ENCODE measurements at regions not wholly inside any gene's neighbourhood (a gene's known extent, or its start where the extent isn't known, plus 50 kb on each side); places are given as distances from the start of the nearest gene placed in this dataset.

DNA sequence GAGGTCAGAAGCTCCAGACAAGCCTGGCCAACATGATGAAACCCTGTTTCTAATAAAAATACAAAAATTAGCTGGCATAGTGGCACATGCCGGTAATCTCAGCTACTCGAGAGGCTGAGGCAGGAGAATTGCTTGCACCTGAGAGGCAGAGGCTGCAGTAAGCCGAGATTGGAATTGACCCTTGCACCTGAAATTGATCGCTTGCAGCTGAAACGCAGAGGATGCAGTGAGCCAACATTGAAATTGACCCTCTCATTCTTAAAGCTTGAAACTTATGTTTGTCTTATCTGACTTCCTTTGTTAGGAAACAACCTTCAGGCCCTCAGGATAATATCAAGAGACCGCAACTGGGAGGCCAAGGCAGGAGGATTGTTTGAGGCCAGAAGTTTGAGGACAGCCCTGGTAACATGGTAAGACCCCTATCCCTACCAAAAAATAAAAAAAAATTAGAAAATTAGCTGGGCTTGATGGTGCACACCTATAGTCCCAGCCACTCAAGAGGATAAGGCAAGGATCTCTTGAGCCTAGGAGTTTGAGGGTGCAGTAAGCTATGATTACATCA lies 376.6 kb upstream of the XYLT1 start:
- DNase-seq: no peak

DNA sequence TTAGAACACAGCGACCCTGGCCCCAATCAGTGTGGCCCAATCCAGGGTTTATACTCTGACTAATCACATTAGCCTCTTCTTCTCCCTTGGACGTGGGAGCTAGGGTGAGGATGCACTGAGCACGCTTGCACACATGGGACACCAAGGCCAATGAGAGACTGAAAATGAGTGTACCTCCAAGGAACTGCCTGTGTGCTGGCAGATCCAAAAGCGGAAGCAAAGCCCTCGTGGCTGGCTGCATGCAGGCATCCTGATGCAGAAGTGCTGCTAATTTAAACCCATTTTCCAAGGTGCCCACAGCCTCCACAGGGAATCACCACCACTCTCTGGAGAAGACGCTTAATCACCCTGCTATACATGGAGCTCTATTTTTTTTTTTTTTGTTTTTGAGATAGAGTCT lies 375.3 kb upstream of the XYLT1 start:
- DNase-seq: no peak

DNA sequence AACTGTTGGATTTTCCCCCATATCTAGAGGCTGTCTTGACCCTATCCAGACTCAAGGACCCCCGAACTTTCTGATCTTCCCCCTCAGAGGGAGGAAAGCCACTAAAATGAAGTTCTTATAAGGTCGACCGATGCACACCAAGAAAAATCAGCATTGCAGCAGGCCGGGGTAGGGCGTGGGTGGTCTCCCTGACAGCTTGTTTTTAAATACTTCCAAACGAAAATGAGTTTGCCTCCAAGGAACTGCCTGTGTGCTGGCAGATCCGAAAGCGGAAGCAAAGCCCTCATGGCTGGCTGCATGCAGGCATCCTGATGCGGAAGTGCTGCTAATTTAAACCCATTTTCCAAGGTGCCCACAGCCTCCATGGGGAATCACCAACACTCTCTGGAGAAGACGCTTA lies 374.3 kb upstream of the XYLT1 start:
- DNase-seq: no peak

DNA sequence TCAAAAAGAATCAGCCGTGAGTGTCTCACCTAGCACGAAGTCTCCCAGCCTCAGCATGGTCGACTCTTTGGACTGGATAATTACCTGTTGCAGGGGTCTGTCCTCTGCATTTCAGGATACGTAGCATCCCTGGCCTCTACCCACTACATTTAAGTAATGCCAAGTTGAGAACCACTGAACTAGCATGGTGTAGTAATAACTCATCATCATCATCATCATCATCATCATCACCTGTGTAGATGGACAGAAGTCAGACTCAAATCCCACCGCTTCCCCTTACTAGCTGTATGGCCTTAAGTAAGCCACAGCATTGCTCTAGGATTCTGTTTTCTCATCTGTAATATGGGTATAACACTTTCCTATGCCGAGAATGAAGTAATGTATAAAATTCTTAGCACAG lies 373.1 kb upstream of the XYLT1 start:
- no peak for DNase-seq

DNA sequence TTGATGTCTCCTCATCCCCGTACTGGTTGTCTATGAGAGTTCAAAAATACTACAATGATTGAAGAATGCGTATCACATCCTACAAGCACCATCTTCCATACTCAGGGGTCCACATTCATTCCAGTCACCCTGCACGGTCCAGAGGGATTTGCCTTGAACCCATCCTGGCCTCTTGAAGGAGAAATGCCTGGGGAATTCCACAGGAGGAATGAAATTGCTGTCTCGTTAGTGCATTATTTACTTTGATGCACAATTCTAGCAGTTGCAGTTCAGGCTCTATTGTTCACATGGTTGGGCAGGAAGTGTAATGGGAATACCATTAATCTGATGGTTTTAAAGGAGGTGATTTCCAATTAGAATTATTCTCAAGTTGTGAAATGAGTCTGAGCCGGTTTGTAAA lies 369.1 kb upstream of the XYLT1 start:
- no peak for DNase-seq

DNA sequence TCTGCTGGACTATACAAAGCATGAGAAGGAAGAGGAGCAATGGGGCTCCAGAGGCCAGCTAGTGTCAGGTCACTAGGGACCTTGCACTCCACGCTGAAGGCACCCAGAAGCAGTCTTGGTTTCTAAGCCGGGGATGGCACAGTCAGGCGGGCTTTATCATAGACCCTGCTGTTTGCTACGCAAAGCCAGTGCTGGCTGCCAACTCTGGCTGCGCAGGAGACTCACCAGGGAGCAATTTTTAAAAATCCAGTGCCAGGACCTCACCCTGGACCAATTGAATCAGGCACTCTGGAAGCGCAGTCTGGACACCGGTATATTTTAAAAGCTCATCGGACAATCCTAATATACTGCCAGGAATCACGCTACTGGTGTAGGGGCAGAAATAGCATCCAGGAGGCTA lies 368.5 kb upstream of the XYLT1 start:
- no peak for DNase-seq

DNA sequence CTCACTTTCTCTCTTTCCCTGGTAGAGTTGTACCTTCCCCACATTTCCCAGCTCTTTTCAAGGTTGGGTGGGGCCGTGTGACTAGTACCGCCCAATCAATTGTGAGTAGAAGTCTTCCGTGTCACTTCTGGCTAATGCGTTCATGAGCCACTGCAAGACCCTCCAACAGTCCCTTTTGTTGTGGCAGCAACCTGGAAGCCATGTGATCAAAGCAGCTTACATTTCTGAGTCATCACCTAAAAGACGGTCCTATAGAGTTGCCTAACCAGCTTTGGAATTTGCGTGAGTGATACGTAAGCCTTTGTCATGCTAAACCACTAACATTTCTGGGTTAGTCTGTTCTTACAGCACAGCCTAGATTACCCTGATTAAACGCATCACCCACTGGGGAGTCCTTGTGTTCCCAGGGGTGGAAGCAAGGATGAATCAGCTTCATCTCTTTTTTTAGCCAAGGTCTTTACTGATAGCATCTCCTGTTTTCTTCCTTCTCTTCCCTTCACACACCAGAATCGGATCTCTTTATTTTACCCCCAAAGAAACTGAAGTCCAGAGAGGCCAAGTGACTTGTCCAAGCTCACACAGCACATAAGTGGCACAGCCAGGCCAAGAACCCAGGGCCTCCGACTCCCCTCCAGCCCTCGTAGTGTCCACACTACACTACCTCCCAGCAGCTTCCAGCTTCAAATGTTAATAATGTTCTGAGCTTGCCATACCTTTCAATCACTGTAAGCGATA lies 366.3 kb upstream of the XYLT1 start:
- no peak for DNase-seq

DNA sequence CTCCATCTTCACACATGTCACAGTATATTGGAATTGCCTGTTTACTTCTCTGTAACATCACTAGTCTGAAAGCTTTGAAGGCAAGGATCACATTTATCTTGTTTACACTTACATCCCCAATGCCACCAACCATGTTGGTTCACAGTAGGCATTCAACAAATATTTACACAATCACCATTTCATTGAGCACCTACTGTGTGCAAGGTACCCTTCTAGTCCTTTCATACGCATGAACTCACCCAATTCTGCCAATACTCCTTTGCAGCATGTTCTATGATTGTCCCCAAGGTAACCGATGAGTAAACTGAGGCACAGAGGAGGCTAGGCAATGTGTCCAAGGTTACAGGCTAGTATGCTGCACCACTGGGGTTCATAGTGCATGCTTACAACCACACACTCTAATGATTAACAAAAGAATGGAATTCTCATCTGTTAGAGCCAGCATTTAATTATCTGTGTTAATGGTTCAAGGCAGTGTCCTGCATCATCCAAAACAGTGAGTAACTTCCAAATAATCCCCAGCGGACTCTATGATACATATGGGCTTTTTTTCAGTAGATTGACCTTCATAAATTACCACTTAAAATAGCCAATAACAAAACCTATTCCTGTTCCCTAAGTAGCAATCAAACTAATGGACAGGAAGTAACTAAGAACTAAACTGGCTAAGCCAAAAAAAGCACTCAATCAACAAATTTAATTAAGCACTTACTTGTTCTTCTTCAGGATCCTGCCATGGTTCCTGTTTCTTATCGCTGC lies 364.5 kb upstream of the XYLT1 start:
- DNase-seq: no peak

DNA sequence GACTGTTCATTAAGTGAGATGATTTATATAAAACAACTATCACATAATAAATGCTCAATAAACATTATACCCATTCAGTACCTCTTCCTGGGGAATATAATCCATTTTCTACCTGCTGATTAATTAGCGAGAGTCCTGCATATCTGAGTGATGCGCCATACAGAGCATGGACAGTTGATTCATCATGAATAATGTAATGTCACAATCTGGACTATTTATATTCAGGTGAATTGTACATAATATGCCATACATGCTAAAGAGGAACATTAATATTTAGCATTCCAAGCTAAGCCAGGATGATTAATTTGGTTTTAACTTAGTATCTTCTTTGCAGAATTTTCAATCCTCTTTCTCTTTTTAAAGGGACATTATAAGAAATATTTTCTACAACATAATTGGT lies 362.0 kb upstream of the XYLT1 start:
- no peak for DNase-seq

DNA sequence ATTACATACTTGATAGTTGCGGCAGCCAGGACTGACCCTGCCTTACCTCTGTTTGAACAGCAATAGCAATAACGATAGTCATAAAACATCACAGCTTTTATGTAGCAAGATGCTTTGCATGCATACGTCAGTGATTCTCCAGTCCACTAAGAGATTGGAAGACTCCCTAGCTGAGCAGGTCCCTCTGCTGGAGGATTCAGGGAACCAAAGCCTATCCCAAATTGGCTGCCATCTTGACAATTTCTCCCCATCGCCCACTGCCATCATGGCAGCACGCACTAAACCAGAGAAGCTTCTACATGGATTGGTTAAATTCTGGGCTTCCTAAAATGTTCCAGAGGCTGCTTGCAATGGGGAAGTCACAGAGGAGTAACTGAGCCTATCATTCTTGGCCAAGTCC lies 360.6 kb upstream of the XYLT1 start:
- no peak for DNase-seq

DNA sequence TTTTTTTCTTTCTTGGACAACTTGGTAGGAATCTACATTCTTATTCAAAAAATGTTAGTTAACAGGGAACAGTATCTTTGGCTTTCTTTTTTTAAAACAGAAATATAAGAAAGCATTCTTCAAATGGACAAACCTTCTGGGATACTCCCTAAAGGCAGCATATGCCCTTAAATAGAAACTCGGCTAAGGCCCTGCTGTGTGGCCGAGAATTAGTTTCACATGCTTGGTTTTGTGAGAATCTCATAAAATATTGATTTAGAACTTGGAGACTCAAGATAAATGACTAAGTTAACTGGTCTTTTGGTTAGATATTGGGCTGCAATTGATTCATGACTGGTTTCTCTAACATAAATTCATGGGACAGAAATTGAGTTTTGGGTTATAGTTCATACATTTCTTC lies 359.9 kb upstream of the XYLT1 start:
- DNase-seq: no peak

DNA sequence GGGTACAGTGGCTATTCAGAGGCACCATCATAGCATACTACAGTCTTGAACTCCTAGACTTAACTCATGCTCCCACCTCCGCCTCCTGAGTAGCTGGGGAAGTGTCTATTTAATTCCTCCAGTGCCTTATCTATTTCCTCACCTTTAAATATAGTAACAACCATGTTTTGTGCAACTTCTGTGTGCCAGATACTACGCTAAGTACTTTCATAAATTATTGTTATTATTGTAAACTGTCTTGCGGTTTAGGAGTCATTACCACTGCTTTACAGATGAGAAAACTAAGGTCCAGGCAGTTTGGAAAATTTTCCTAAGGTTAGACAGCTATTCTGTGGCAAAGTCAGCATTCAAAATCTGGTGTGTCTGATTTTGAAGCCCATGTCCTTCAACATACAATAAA lies 359.1 kb upstream of the XYLT1 start:
- DNase-seq: no peak

DNA sequence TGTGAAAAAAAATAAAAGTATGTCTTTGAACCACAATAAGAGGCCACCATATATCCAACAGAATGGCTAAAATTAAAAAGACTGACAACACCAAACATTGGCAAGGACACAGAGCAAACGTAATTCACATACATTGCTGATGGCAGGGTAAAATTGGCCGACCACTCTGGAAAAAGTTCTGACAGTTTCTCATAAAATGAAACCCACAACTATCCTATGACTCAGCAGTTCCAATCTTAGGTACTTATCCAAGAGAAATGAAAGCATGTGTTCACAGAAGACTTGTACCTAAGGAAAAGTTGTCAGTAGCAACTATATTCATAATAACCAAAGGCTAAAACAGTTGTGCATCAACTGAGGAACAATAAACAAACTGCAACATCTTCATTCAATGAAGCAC lies 357.3 kb upstream of the XYLT1 start:
- no peak for DNase-seq

DNA sequence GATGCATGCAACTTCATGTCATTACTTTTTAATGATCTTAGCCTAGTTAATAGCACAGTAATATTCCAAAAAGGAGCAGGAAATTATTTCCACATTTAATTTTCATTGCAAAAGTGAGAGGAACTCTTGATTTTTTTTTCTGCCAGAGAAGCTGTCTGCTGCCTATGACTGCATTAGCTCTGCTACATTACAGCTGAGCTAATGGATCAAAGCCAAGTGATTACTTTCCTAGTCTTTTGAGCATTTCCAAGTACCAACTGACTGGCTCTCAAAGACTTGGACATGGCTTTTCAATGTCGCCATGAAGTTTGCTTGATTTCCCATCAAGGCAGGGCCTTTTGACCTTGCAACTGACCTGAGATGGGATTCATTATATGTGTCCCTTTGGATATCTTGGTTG lies 356.6 kb upstream of the XYLT1 start:
- DNase-seq: no peak

DNA sequence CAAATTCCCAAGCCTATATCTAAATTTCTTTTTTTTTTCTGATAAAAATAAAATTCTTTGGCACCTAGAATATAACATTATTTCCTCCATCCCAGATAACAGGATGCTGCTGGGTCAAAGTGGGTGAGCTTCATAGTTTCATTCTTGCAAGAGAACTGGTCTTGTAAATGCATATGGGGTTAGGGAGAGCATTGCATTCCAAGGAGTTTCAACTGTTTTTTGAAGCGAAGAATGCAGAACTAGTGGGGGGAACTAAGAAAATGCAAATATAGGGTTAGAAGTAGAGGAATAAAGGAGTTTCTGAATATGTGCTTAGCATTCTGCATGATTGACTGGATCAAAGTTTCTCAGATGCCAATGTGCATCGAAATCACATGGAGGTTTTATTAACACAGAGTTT lies 347.2 kb upstream of the XYLT1 start:
- DNase-seq: no peak

DNA sequence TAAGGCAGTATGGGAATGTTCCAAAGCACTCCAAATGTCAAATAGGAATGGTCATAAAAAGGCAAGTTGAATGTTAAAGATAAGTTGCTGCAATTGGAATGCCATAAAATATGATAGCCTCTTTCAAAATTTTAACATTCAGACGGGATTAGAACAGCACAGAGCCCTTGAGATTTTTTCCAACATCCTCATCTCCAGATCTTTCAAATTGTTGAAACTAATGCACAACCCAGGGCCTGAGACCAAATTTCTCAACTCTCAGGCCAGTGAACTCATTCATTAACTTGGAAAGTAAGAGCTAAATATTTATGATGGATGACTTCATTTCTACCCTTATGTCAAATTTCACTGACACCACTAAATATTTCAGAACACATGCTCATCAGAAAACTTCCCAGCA lies 346.5 kb upstream of the XYLT1 start:
- no peak for DNase-seq

DNA sequence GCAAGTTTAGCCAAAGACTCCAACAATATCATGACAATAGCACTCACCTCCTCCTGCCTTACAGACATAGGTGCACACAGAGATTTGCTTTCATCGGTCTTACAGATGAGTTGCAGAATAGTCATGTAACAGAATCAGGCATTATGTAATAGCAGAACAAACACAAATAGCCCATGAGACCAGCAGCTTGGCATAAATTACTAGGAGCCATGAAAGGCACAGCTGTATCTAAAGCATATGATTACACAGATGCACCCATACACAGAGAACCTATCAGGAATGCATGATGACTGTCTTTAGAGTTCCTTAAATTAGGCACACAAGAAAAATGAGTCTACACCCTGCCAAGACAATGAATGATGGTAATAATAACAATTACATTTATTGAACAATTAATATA lies 342.0 kb upstream of the XYLT1 start:
- no peak for DNase-seq

DNA sequence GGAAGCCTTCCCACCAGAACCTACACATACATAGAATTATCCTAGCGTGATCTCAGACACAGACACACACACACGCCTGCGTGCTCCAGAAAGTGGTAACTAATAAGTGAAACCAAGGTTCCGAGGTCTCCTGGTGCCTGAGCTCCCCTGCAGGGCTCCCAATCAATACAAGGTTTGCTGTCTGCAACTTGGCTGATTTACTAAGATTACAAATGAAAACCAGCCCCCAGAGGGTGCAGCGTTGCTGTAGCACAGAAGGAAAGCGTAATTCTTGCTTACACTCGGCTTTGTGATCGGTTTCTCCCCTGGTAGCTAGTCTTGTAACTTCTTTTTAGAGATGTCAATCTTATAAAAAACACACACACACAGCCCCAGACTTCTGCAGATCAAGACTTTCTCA lies 334.1 kb upstream of the XYLT1 start:
- DNase-seq: no peak

DNA sequence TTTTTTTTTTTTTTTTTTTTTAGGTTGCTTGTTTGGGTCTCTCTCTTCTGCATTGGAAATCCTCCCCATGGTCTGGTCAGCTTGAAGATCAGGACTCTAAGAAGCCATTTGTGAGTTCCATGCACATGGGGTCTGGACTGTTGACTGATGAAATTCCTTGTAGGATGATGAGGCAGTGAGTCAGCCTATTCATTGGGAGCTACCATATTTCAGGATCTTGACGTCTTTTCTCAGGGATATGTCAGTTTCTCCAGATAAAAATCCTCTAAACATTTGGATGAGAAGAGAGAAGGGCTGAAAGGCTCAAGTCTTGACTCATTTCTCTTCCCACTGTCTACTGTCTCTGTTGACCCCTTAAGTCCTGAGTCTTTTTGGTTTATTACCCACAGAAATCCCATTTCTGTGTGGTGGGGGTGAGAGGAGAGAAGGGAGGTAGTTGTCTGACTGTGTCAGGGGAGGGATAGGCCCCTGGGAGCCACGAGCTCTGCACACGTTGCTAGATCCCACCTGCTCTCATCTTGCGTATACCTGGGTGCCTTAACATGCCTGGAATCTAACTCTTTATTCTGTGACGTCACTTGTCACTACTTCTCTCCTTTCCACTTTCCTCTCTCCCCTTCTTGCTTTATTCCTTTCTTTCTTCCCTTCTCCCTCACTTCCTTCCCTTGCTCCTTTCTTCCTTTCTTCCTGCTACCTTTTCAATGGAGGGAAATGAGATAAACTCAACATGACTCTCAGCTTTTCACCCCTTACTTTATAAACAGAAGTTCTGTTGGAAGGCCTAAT lies 333.1 kb upstream of the XYLT1 start:
- no peak for DNase-seq

DNA sequence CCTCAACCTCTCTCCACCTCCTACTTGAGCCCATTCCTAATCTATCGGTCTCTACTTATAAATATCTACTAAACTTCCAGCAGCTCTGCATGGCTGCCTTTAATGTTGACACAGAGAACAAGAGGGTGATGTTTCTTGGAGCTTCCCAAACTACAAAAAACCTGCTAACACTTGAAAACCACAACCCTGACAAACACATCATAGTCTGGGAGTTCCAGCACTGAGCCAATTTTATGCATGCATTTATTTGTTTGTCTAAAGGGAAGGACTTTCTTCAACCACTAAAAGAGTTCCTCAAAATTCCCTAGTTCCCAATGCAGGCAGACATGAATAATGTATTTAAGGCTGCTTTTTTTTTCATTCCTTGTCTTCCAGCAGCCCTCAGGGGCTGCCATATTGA lies 331.8 kb upstream of the XYLT1 start:
- DNase-seq: no peak

DNA sequence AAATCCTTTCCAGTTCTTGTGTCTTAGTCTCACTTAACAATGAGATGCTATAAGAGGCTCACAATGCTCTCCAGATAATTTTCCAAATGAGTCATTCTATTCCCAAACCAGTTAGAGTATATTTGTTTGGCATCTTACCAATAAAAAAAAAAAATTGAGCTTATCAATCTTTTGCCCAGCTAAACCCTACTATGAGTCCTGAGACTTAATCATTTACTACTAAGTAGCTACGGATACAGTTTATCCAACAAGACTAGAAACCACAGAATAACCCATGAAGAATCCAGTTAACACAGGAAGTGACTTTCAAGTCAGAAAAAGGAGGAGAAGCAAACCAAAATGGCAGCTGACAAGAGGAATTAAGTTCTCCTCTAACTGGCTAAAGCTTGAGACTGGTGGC lies 330.3 kb upstream of the XYLT1 start:
- no peak for DNase-seq

DNA sequence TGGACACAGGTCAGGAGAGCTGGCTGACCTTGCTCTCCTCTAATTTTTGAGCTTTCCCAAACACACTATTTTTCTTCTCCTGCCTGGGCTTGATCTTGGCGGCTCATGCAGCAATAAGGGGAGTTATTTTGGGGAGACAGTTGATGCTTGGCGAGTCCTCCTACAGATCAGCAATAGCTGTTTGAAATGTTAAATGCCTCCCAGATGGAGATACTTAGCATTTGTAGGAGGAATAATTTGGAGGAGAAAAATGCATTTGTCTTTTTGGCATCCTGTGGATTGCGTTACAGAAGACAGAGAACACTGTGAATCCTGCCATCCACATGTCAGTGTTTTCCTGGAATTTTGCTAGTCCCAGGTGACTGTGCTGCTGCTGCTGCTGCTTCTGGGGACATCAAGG lies 328.0 kb upstream of the XYLT1 start:
- no peak for DNase-seq

DNA sequence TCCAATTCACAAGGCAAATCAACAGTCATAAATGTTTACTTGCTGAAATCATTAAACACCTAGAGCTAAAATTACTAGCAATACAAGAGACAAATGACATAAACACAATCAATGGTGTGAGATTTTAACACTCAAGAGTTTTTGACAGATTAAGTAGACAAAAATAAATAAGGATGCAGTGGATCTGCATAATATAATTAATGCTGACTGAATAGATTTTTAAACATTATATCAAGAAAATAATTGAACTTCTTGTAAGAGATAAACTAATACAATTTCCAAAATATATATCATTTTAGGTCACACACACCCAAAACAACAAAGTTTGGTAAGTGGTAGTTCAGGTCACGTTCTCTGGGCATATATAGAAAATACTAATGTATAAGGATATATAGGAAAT lies 322.6 kb upstream of the XYLT1 start:
- no peak for DNase-seq

DNA sequence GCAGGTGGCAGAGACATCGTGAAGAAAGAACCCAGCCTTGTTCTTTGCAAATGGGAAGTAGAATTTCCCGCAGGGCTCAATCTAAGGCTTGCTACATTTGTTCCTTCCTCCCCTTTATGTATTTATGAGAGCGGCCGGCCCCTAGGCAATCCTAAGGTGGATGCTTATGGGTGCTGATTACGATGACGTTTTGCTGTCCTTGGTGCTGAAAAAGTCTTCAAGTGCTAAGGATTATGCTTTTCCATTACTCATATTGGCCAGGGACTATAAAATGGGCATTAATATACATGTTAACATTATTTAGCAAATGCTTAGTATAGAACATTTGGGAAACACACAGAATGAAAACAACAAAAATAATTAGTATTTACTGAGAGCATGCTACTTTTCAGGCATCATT lies 313.3 kb upstream of the XYLT1 start:
- no peak for DNase-seq

All from activated CD4-positive, alpha-beta T cell treated with anti-CD3 and anti-CD28 coated beads for 1 hour (primary cell).